H1 (cell line): ENCODE measurements at regions not wholly inside any gene's neighbourhood (a gene's known extent, or its start where the extent isn't known, plus 50 kb on each side); places are given as distances from the start of the nearest gene placed in this dataset.

ENCODE experiments used
- CTCF ChIA-PET: fragments of 300-600 bp; sonication (Branson Sonifier 250); formaldehyde crosslinking; loops from one replicate; lab custom pipeline; 2021; ENCODE audit not compliant: partially characterized antibody; lab: Charles Lee
- POLR2A ChIA-PET: fragments of 300-600 bp; sonication (Branson Sonifier 250); formaldehyde crosslinking; loops from one replicate; lab custom pipeline; 2021; ENCODE audit warnings: inconsistent platforms; ENCODE audit not compliant: partially characterized antibody; lab: Charles Lee
- DNase-seq, 2 experiments: peaks; one replicate each; pipeline versions ENCODE4 v3.0.0 to v3.0.0-alpha.2; 2010 to 2022; ENCODE audit warnings: low spot score in 2 of 2, low read depth in 1 of 2, mixed read lengths in 1 of 2
- FAIRE-seq: peaks from 2 replicates; lab custom pipeline; 2011; peaks lifted over from hg19 to GRCh38; lab: Jason Lieb, UNC
- H2AFZ ChIP-seq: 2 replicates; pipeline ENCODE4 v1.8.1; 2012; ENCODE audit warnings: low read length, inconsistent platforms
- H2AK5ac ChIP-seq: 2 replicates; pipeline ENCODE4 v1.6.1; 2013; ENCODE audit warnings: low read depth, low read length
- H2BK120ac ChIP-seq: replicated peaks from 2 replicates; pipeline ENCODE3; 2013; ENCODE audit warnings: low read depth, low read length, inconsistent platforms
- H2BK12ac ChIP-seq: 2 replicates; pipeline ENCODE4 v1.6.1; 2013; ENCODE audit warnings: low read depth, low read length
- H2BK15ac ChIP-seq: 2 replicates; pipeline ENCODE4 v1.6.1; 2013; ENCODE audit warnings: low read length
- H2BK20ac ChIP-seq: 2 replicates; pipeline ENCODE4 v1.6.1; 2013; ENCODE audit warnings: low read length
- H2BK5ac ChIP-seq: 2 replicates; pipeline ENCODE4 v1.6.1; 2013; ENCODE audit warnings: low read depth, low read length
- H3K14ac ChIP-seq: 2 replicates; pipeline ENCODE4 v1.6.1; 2013; ENCODE audit warnings: inconsistent platforms; ENCODE audit not compliant: insufficient read length
- H3K18ac ChIP-seq: 2 replicates; pipeline ENCODE4 v1.6.1; 2013; ENCODE audit warnings: low read length; ENCODE audit errors: extremely low read depth
- H3K23ac ChIP-seq: 2 replicates; pipeline ENCODE4 v1.6.1; 2013; ENCODE audit warnings: inconsistent platforms; ENCODE audit not compliant: insufficient read length
- H3K23me2 ChIP-seq: 2 replicates; pipeline ENCODE4 v1.6.1; 2013; ENCODE audit warnings: low read depth, low read length
- H3K27ac ChIP-seq: 2 replicates; pipeline ENCODE4 v1.6.1; 2011; ENCODE audit warnings: low read depth, low read length, inconsistent platforms
- H3K27me3 ChIP-seq, 4 experiments: replicated peaks in 1 of 4; 1 replicate in 1 of 4; 2 replicates in 3 of 4; pipeline versions ENCODE4 v1.6.1 to v1.8.1; 2011 to 2013; ENCODE audit warnings: low read length in 3 of 4, mild to moderate bottlenecking in 3 of 4, inconsistent platforms in 2 of 4, mixed read lengths in 2 of 4, moderate library complexity in 1 of 4; ENCODE audit not compliant: control insufficient read depth in 3 of 4, insufficient read depth in 3 of 4; ENCODE audit errors: extremely low read depth in 1 of 4
- H3K36me3 ChIP-seq, 4 experiments: 2 replicates each; pipeline versions ENCODE4 v1.6.1 to v1.8.1; 2011 to 2013; ENCODE audit warnings: mild to moderate bottlenecking in 4 of 4, low read length in 3 of 4, moderate library complexity in 2 of 4, control low read depth in 1 of 4, inconsistent platforms in 1 of 4; ENCODE audit not compliant: insufficient read depth in 4 of 4, control insufficient read depth in 2 of 4
- H3K4ac ChIP-seq: replicated peaks from 2 replicates; pipeline ENCODE3; 2013; ENCODE audit warnings: low read length, low read depth, mixed read lengths, inconsistent platforms; ENCODE audit not compliant: insufficient read length
- H3K4me1 ChIP-seq, 4 experiments: replicated peaks in 1 of 4; 1 replicate in 1 of 4; 2 replicates in 3 of 4; pipeline versions ENCODE4 v1.6.1 to v1.8.1; 2011 to 2013; ENCODE audit warnings: low read length in 3 of 4, inconsistent platforms in 2 of 4, mixed read lengths in 1 of 4; ENCODE audit not compliant: insufficient read depth in 4 of 4, control insufficient read depth in 3 of 4
- H3K4me2 ChIP-seq, 2 experiments: 2 replicates each; pipeline versions ENCODE4 v1.6.1 to v1.8.1; 2011 to 2013; ENCODE audit warnings: low read depth in 2 of 2, low read length in 2 of 2, control low read depth in 1 of 2, inconsistent platforms in 1 of 2, mild to moderate bottlenecking in 1 of 2; ENCODE audit not compliant: insufficient read depth in 1 of 2
- H3K4me3 ChIP-seq, 4 experiments: fragments of 200-600, 300-600 bp in 1 of 4; sonication (generic), shearing (Covaris generic), sonication (Bioruptor Twin) in 1 of 4; 2 replicates each; pipeline versions ENCODE4 v1.5.1 to v1.8.1; 2011 to 2016; ENCODE audit warnings: low read length in 4 of 4, low read depth in 3 of 4, control low read depth in 2 of 4, inconsistent platforms in 2 of 4, mild to moderate bottlenecking in 2 of 4, mixed read lengths in 1 of 4, moderate library complexity in 1 of 4; ENCODE audit not compliant: insufficient read depth in 2 of 4; ENCODE audit errors: extremely low read depth in 1 of 4
- H3K56ac ChIP-seq: replicated peaks from 2 replicates; pipeline ENCODE3; 2013; ENCODE audit warnings: low read depth, mild to moderate bottlenecking, mixed read lengths, low read length, inconsistent platforms; ENCODE audit not compliant: insufficient read length
- H3K79me1 ChIP-seq: 2 replicates; pipeline ENCODE4 v1.6.1; 2013; ENCODE audit warnings: low read depth, low read length, control low read depth
- H3K79me2 ChIP-seq, 2 experiments: 2 replicates each; pipeline versions ENCODE4 v1.6.1 to v1.8.1; 2012 to 2013; ENCODE audit warnings: low read length in 2 of 2, mild to moderate bottlenecking in 2 of 2, inconsistent platforms in 1 of 2; ENCODE audit not compliant: insufficient read depth in 2 of 2, control insufficient read depth in 1 of 2
- H3K9ac ChIP-seq, 4 experiments: replicated peaks in 1 of 4; 1 replicate in 1 of 4; 2 replicates in 3 of 4; pipeline versions ENCODE4 v1.6.1 to v1.8.1; 2011 to 2013; ENCODE audit warnings: low read depth in 3 of 4, low read length in 3 of 4, control low read depth in 2 of 4, mild to moderate bottlenecking in 2 of 4, moderate library complexity in 2 of 4, inconsistent platforms in 1 of 4; ENCODE audit errors: extremely low read depth in 1 of 4
- H3K9me3 ChIP-seq, 2 experiments: 2 replicates each; pipeline versions ENCODE4 v1.6.1 to v1.8.1; 2012 to 2013; ENCODE audit warnings: mild to moderate bottlenecking in 2 of 2, moderate library complexity in 2 of 2, control low read depth in 1 of 2, inconsistent platforms in 1 of 2, low read depth in 1 of 2, low read length in 1 of 2, mixed read lengths in 1 of 2; ENCODE audit not compliant: insufficient read depth in 2 of 2
- H4K20me1 ChIP-seq, 2 experiments: replicated peaks in 1 of 2; 2 replicates each; pipeline versions ENCODE3 to v1.8.1; 2011 to 2013; ENCODE audit warnings: inconsistent platforms in 2 of 2, low read length in 2 of 2, mild to moderate bottlenecking in 1 of 2; ENCODE audit not compliant: insufficient read depth in 2 of 2, control insufficient read depth in 1 of 2
- H4K5ac ChIP-seq: 2 replicates; pipeline ENCODE4 v1.6.1; 2013; ENCODE audit warnings: low read length, low read depth, mixed read lengths, inconsistent platforms; ENCODE audit not compliant: insufficient read length
- H4K8ac ChIP-seq: 2 replicates; pipeline ENCODE4 v1.8.0; 2013; ENCODE audit warnings: mild to moderate bottlenecking, moderate library complexity, low read length, inconsistent platforms; ENCODE audit not compliant: insufficient read depth; ENCODE audit errors: extremely low read depth
- H4K91ac ChIP-seq: replicated peaks from 2 replicates; pipeline ENCODE3; 2013; ENCODE audit warnings: low read length, mixed read lengths, inconsistent platforms; ENCODE audit not compliant: insufficient read length
- BRCA1 ChIP-seq: IDR thresholded peaks from 2 replicates; pipeline ENCODE4 v1.6.1; 2012; ENCODE audit warnings: low read depth, low read length, improper control_type of control experiment
- CBX5 ChIP-seq: fragments of 300-800, 300-1000 bp; sonication (generic); IDR thresholded peaks from 2 replicates; pipeline ENCODE4 v1.7.1; 2016; ENCODE audit warnings: antibody characterized with exemption, low read length, low read depth
- CEBPB ChIP-seq: IDR thresholded peaks from 2 replicates; pipeline ENCODE4 v1.6.1; 2012; ENCODE audit warnings: low read depth, low read length
- CHD1 ChIP-seq: IDR thresholded peaks from 2 replicates; pipeline ENCODE4 v1.6.1; 2012; ENCODE audit warnings: low read depth, low read length, improper control_type of control experiment
- CHD2 ChIP-seq: IDR thresholded peaks from 2 replicates; pipeline ENCODE4 v1.6.1; 2012; ENCODE audit warnings: low read length, improper control_type of control experiment
- NANOG ChIP-seq: IDR thresholded peaks from 2 replicates; pipeline ENCODE4 v1.6.1; 2011; ENCODE audit warnings: low read length, low read depth, mild to moderate bottlenecking, inconsistent platforms; ENCODE audit not compliant: insufficient read depth, poor library complexity, severe bottlenecking
- RXRA ChIP-seq: IDR thresholded peaks from 2 replicates; pipeline ENCODE4 v1.6.1; 2011; ENCODE audit warnings: low read depth, mild to moderate bottlenecking, low read length, moderate library complexity; ENCODE audit not compliant: insufficient read depth
- SRF ChIP-seq: IDR thresholded peaks from 2 replicates; pipeline ENCODE4 v1.6.1; 2011; ENCODE audit warnings: mild to moderate bottlenecking, low read depth, low read length, moderate library complexity
- TBP ChIP-seq: IDR thresholded peaks from 2 replicates; pipeline ENCODE4 v1.6.1; 2011; ENCODE audit warnings: low read depth, low read length, improper control_type of control experiment
- YY1 ChIP-seq: IDR thresholded peaks from 2 replicates; pipeline ENCODE4 v1.6.1; 2011; ENCODE audit warnings: low read depth, mild to moderate bottlenecking, low read length
- WGBS, 2 experiments: shearing (Covaris generic) in 1 of 2; methylation state at CpG; one replicate each; pipeline versions ENCODE4 v1.1.6 to v1.1.7; 2013 to 2015; ENCODE audit warnings: low lambda C conversion rate in 2 of 2, mixed read lengths in 2 of 2, inconsistent platforms in 1 of 2, low coverage in 1 of 2, missing lambda C conversion rate in 1 of 2; ENCODE audit not compliant: insufficient replicate concordance in 2 of 2, insufficient coverage in 1 of 2, insufficient read length in 1 of 2; ENCODE audit errors: extremely low coverage in 1 of 2, missing lambda C conversion rate in 1 of 2; 5-methylcytosine and 5-hydroxymethylcytosine counted together
- TF ChIP-seq, protein P1 (sequence below): IDR thresholded peaks from 2 replicates; pipeline ENCODE4 v1.6.1; 2012; ENCODE audit warnings: inconsistent platforms
- TF ChIP-seq, protein P2 (sequence below): IDR thresholded peaks from 2 replicates; pipeline ENCODE4 v1.6.1; 2012; ENCODE audit warnings: inconsistent platforms

DNA sequence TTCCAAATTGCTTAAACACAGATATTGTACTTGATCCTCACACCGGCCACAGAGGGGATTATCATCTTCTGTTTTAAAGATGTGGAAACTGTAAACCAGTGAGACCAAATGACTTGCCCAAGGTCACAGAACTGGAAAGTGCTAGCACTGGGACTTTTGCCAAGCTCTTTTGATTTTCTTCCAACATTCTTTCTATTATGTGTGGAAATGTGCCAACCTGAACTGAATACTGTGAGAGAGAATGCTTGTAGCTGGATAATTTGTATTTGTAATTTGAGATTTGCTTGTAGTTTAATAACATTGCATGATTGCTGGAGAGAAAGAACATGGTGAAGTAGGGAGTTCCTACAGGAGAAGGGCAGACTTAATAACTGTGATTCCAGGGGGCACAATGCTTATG lies 977.9 kb upstream of the NUDT12 start:
- Histone ChIP-seq H2BK5ac (no peak overlapping the region), H3K23me2 (no peaks in the 10 kb centered on the region), H3K18ac (no peak overlapping the region), H3K56ac (no peak overlapping the region), H2AK5ac (no peak overlapping the region), H3K27ac (no peak overlapping the region), H3K4ac (no peak overlapping the region), H2BK12ac (no peak overlapping the region), H2AFZ (no peak overlapping the region), H3K4me1 (no peaks in the 10 kb centered on the region; a peak in 1 of 7 replicates), H2BK20ac (no peak overlapping the region), H3K36me3 (no peaks in the 10 kb centered on the region), H3K79me2 (no peaks in the 10 kb centered on the region), H3K79me1 (no peaks in the 10 kb centered on the region), H2BK15ac (no peak overlapping the region), H4K91ac (no peak overlapping the region), H3K23ac (no peak overlapping the region), H3K4me3 (no peak overlapping the region), H4K20me1 (no peaks in the 10 kb centered on the region), H3K14ac (no peak overlapping the region), H3K9me3 (no peaks in the 10 kb centered on the region), H2BK120ac (no peak overlapping the region), H4K8ac (no peak overlapping the region), H3K4me2 (no peak overlapping the region), H3K27me3 (no peaks in the 10 kb centered on the region), H4K5ac (no peak overlapping the region), H3K9ac (no peak overlapping the region)
- FAIRE-seq = no peak
- ChIA-PET CTCF (no interaction called here), POLR2A (no interaction called here)
- TF ChIP-seq, protein P1, sequence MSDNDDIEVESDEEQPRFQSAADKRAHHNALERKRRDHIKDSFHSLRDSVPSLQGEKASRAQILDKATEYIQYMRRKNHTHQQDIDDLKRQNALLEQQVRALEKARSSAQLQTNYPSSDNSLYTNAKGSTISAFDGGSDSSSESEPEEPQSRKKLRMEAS = no peak
- TF ChIP-seq CEBPB (no peak), TBP (no peak), BRCA1 (no peak), NANOG (no peak), YY1 (no peak), RXRA (no peak), CHD2 (no peak), CBX5 (no peak), SRF (no peak), CHD1 (no peak)
- TF ChIP-seq, protein P2, sequence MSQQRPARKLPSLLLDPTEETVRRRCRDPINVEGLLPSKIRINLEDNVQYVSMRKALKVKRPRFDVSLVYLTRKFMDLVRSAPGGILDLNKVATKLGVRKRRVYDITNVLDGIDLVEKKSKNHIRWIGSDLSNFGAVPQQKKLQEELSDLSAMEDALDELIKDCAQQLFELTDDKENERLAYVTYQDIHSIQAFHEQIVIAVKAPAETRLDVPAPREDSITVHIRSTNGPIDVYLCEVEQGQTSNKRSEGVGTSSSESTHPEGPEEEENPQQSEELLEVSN = no peak
- DNase-seq = no peak
- WGBS, 2 experiments = 30% methylated on average over 1 of the region's 1 CpG; no CpG with 5 or more reads in 1 of the 2 experiments
